MCF 10A (cell line): ENCODE measurements at regions not wholly inside any gene's neighbourhood (a gene's known extent, or its start where the extent isn't known, plus 50 kb on each side); places are given as distances from the start of the nearest gene placed in this dataset.
"Not testable (repeated sequence)": the region's sequence is repeated elsewhere in the genome, so short reads cannot be mapped to it uniquely, and the experiment has no call there.

Experiments used
- BruUV-seq: library from RNA; stranded (reverse); fragments of 400-500 nt; replicated peaks from 2 replicates; lab custom pipeline; 2021; lab: Mats Ljungman, UMichigan
- CTCF ChIA-PET: fragments of 300-600 bp; sonication (Branson Sonifier 250); formaldehyde crosslinking; extraction: SDS; loops from one replicate; lab custom pipeline; 2021; ENCODE audit warnings: antibody characterized with exemption, inconsistent platforms; lab: Yijun Ruan, JAX
- POLR2A ChIA-PET: fragments of 300-600, 350-650 bp; sonication (Branson Sonifier 250); formaldehyde crosslinking; extraction: SDS; loops from one replicate; lab custom pipeline; 2020; ENCODE audit warnings: antibody characterized with exemption, inconsistent platforms; lab: Yijun Ruan, JAX
- DNase-seq: peaks from one replicate; pipeline ENCODE4 v3.0.0-alpha.2; 2018; ENCODE audit not compliant: unreplicated experiment
- H3K27ac Mint-ChIP-seq: one replicate; pipeline ENCODE4 v1.8.0; 2022; ENCODE audit warnings: mild to moderate bottlenecking, low read depth, mixed read lengths; ENCODE audit not compliant: unreplicated experiment
- H3K27me3 Mint-ChIP-seq: one replicate; pipeline ENCODE4 v1.8.0; 2022; ENCODE audit warnings: mixed read lengths; ENCODE audit not compliant: insufficient read depth, unreplicated experiment
- H3K36me3 Mint-ChIP-seq: one replicate; pipeline ENCODE4 v1.8.0; 2022; ENCODE audit warnings: mild to moderate bottlenecking, moderate library complexity, mixed read lengths; ENCODE audit not compliant: insufficient read depth, unreplicated experiment
- H3K4me1 Mint-ChIP-seq: one replicate; pipeline ENCODE4 v1.8.0; 2022; ENCODE audit warnings: mixed read lengths; ENCODE audit not compliant: insufficient read depth, unreplicated experiment
- H3K4me3 Mint-ChIP-seq: one replicate; pipeline ENCODE4 v1.8.0; 2022; ENCODE audit warnings: mild to moderate bottlenecking, moderate library complexity, mixed read lengths; ENCODE audit not compliant: unreplicated experiment
- H3K9me3 Mint-ChIP-seq: one replicate; pipeline ENCODE4 v1.8.0; 2022; ENCODE audit warnings: mixed read lengths; ENCODE audit not compliant: unreplicated experiment
- intact Hi-C: fragments of 100-400 bp; cut with micrococcal nuclease; formaldehyde crosslinking; loops from 2 replicates; pipeline ENCODE4 v1.14.1; 2022
- TF ChIP-seq, protein P1 (sequence below): fragments of 200-600 bp; IDR thresholded peaks from one replicate; pipeline ENCODE4 v1.8.0; 2022; ENCODE audit warnings: antibody characterized with exemption, mild to moderate bottlenecking; ENCODE audit not compliant: unreplicated experiment

DNA sequence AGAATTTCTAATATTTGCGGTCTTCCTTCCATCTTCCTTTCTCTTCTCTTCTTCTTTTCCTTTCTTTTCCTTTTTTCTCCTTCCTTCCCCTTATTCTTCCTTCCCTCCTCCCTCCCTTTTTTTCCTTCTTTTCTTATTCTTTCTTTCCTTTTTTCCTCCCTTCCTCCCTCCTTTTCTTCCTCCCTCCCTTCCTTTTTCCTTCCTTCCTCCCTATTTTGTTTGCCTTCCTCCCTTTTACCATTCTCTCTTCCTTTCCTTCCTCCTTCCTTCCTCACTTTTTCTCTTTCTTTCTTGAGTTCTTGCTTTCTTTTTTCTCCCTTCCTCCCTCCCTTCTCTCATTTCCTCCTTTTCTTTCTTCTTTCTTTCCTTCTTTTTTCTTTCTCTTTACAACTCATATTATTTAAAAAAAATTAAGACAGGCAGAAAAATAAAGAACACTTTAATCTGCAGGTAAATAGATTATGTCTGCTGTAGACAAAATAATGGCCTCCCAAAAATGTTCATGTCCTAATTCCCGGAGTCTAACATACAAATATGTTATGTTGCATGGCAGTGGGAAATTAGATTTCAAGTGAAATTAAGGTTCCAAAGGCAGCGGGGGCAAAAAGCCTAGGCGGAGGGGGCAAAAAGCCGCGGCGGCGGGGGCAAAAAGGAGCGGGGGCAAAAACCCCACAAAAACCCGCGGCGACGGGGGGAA lies 152.4 kb downstream of the ANKRD30BL start:
- H3K36me3 Mint-ChIP-seq: no peaks in the 10 kb centered on the region
- TF ChIP-seq, protein P1, sequence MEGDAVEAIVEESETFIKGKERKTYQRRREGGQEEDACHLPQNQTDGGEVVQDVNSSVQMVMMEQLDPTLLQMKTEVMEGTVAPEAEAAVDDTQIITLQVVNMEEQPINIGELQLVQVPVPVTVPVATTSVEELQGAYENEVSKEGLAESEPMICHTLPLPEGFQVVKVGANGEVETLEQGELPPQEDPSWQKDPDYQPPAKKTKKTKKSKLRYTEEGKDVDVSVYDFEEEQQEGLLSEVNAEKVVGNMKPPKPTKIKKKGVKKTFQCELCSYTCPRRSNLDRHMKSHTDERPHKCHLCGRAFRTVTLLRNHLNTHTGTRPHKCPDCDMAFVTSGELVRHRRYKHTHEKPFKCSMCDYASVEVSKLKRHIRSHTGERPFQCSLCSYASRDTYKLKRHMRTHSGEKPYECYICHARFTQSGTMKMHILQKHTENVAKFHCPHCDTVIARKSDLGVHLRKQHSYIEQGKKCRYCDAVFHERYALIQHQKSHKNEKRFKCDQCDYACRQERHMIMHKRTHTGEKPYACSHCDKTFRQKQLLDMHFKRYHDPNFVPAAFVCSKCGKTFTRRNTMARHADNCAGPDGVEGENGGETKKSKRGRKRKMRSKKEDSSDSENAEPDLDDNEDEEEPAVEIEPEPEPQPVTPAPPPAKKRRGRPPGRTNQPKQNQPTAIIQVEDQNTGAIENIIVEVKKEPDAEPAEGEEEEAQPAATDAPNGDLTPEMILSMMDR: no peak
- no peak for DNase-seq
- no peaks in the 10 kb centered on the region for H3K4me1 Mint-ChIP-seq
- CTCF ChIA-PET: no interaction called here
- intact Hi-C loops: no loop called here
- BruUV-seq: no TSS peak
- H3K27ac Mint-ChIP-seq: no peak overlapping the region
- POLR2A ChIA-PET: no interaction called here
- H3K27me3 Mint-ChIP-seq: no peaks in the 10 kb centered on the region
- no peak overlapping the region for H3K4me3 Mint-ChIP-seq
- H3K9me3 Mint-ChIP-seq: peaks cover 8% of the 10 kb centered on the region

DNA sequence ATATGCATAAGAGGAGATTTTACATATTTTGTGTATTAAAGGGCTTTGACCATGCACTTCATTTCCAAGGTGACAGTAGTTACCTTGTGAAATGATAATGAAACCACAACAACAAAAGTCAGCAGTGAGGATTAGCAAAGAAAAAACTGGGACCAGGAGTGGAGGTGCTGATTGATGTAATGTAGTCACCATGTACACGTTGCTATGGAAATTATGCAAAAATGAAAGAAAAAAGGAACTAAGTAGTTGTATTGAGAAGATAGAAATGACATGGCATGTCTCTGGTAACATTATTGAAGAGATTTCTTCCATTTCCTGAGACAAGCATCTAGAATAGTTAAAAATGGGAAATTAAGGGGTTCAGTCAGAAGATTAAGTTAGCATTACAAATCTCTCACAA lies 171.0 kb downstream of the ANKRD30BL start:
- H3K27me3 Mint-ChIP-seq, POLR2A ChIA-PET, H3K4me1 Mint-ChIP-seq, H3K27ac Mint-ChIP-seq, BruUV-seq, intact Hi-C loops, H3K4me3 Mint-ChIP-seq, H3K9me3 Mint-ChIP-seq, CTCF ChIA-PET, H3K36me3 Mint-ChIP-seq, DNase-seq: not testable (repeated sequence)

DNA sequence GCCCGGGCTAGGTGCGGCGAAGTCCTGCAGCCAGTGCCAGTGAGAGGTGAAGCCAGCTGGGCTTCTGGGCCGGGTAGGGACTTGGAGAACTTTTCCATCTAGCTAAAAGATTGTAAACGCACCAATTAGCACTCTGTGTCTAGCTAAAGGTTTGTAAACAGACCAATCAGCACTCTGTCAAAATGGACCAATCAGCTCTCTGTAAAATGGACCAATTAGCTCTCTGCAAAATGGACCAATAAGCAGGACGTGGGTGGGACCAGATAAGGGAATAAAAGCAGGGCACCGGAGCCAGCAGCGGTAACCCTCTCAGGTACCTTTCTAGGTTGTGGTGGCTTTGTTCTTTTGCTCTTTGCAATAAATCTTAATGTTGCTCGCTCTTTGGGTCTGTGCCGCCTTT lies 195.1 kb downstream of the ANKRD30BL start:
- CTCF ChIA-PET, H3K4me1 Mint-ChIP-seq, POLR2A ChIA-PET, H3K9me3 Mint-ChIP-seq, BruUV-seq, DNase-seq, H3K27me3 Mint-ChIP-seq, H3K4me3 Mint-ChIP-seq, intact Hi-C loops, H3K27ac Mint-ChIP-seq, H3K36me3 Mint-ChIP-seq: not testable (repeated sequence)

DNA sequence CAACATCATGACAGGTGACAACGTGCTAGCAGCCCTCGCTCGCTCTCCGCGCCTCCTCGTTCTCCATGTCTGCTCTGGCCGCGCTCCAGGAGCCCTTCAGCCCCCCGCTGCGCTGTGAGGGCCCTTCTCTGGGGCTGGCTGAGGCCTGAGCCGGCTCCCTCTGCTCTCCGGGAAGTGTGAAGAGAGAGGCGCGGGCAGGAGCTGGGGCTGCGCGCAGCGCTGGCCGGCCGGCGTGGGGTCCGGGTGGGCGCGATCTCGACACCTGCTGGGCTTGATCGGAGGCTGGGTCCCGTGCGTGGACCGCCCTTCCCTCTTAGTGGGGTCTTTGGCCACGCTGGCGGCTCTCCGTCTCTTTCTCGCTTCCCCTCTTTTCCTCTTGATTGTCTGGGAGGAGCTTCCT lies 195.5 kb downstream of the ANKRD30BL start:
- Mint-ChIP-seq H3K4me3 (no peak overlapping the region), H3K27me3 (no peaks in the 10 kb centered on the region), H3K4me1 (no peaks in the 10 kb centered on the region), H3K27ac (no peak overlapping the region), H3K9me3 (peaks cover 13% of the 10 kb centered on the region), H3K36me3 (no peaks in the 10 kb centered on the region)
- intact Hi-C loops: no loop called here
- DNase-seq: no peak
- ChIA-PET CTCF (no interaction called here), POLR2A (no interaction called here)
- no TSS peak for BruUV-seq
- TF ChIP-seq, protein P1: no peak

DNA sequence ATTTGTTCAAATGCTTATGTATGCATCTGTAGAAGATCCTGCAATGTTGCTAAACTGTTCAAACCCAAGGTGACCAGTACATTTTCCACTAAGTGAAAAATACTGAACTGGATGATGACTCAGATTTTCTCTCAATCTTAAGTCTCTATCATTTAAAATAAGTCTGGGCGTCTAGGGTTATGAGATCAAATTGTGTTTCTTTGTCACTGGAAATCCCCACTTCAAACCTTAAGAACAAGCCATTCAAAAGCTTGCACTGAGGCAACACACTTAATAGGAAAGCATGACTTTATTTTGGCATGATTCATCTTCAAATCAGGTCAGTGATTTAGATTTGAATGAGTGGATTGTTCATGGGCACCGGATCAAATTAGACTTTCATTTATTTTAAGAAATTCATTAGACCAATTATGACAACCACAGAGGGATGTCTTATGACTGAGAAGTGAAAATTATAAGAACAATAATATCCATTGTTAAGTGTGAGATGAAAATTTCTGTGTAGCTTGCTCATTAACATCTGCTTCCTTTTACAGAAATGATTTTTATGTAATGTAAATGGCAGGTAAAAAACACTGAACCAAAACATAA lies 203.6 kb downstream of the ANKRD30BL start:
- DNase-seq, H3K27me3 Mint-ChIP-seq, H3K4me1 Mint-ChIP-seq, H3K27ac Mint-ChIP-seq, BruUV-seq, POLR2A ChIA-PET, intact Hi-C loops, H3K36me3 Mint-ChIP-seq, H3K4me3 Mint-ChIP-seq, CTCF ChIA-PET: not testable (repeated sequence)
- peaks cover 22% of the 10 kb centered on the region for H3K9me3 Mint-ChIP-seq

DNA sequence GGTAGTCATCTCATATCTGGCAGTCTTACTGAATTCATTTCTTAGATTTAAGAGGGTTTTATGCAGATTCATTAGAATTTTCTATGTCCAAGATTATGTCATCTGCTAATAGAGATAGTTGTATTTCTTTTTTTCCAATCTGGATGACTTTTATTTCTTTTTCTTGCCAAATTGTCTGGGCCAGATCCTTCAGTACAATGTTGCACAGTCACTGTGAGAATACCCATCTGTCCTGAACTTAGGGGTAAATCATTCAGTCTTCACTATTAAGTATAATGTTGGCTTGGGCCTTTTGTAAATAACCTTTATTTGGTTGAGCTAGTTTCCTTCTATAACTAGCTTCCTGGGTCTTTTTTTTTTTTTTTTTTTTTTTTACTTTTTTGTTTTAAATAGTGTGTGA lies 213.1 kb downstream of the ANKRD30BL start:
- intact Hi-C loops, POLR2A ChIA-PET, BruUV-seq, H3K36me3 Mint-ChIP-seq, H3K4me3 Mint-ChIP-seq, H3K27ac Mint-ChIP-seq, CTCF ChIA-PET, H3K27me3 Mint-ChIP-seq, H3K9me3 Mint-ChIP-seq, H3K4me1 Mint-ChIP-seq, DNase-seq: not testable (repeated sequence)

DNA sequence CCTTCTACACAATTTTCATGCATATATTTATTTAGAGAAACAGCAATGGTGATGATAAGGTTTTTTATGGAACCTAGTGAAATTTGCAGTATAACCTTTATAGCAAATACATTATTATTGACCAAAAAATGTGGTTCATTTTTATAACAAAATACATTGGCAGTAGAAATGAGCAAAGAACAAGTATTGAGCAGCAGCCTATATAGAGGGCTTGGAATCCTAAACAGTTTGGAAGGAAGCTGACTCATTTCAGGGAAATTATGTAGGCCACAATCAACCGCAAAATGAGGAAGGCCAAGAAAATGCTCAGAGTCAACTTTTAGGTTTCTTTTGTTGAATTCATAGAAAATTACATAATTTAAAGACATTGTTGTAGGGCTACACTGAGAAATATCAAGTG lies 238.5 kb downstream of the ANKRD30BL start:
- POLR2A ChIA-PET, intact Hi-C loops, H3K27me3 Mint-ChIP-seq, CTCF ChIA-PET, BruUV-seq, H3K4me3 Mint-ChIP-seq, H3K9me3 Mint-ChIP-seq, H3K4me1 Mint-ChIP-seq, H3K36me3 Mint-ChIP-seq, H3K27ac Mint-ChIP-seq: not testable (repeated sequence)
- peak; percentile 39 for DNase-seq

DNA sequence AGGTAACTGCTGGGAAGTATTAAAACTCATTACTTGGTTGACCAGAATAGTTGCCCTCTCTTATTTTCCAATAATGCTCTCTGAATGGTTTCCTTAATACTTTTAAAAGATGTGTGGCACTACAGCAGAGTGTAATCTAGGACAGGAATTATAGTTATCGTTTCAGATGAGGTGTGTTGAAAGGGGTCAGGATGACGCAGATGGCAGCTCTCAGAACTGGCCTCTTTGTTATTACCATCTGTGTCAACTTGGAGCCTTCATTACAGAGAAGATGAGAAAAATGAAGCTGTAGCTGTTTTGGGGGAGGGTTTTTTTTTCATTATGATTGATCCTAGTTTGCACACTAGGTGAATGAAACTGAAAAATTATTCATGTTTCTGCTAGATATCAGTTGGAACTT lies 238.9 kb downstream of the ANKRD30BL start:
- DNase-seq: peak; percentile 9
- CTCF ChIA-PET, H3K27ac Mint-ChIP-seq, H3K36me3 Mint-ChIP-seq, intact Hi-C loops, H3K4me3 Mint-ChIP-seq, BruUV-seq, H3K27me3 Mint-ChIP-seq, H3K4me1 Mint-ChIP-seq, POLR2A ChIA-PET, H3K9me3 Mint-ChIP-seq: not testable (repeated sequence)
